ENCODE measurements at regions not wholly inside any gene's neighbourhood (a gene's known extent, or its start where the extent isn't known, plus 50 kb on each side); places are given as distances from the start of the nearest gene placed in this dataset.

GRCh38 chr13:22082437-22083100, 411.7 kb downstream of the FGF9 start:
- no peak for TF ChIP-seq CTCF (IDR thresholded peaks at IDR 0.05)
- TF ChIP-seq POLR2A (IDR thresholded peaks at IDR 0.05): no peak
